CD4-positive, alpha-beta T cell treated with Interleukin-1 beta for 1 hour (primary cell): ENCODE measurements at regions not wholly inside any gene's neighbourhood (a gene's known extent, or its start where the extent isn't known, plus 50 kb on each side); places are given as distances from the start of the nearest gene placed in this dataset.

Source experiments
- DNase-seq, 2 donors: peaks; one replicate each; pipeline ENCODE4 v3.0.0-alpha.2; 2020 to 2022

GRCh38 chr15:35663956-35664355 is 118.0 kb upstream of the DPH6 start:
- no peak for DNase-seq

GRCh38 chr15:35665896-35666536 is 120.1 kb upstream of the DPH6 start:
- DNase-seq: no peak

DNA sequence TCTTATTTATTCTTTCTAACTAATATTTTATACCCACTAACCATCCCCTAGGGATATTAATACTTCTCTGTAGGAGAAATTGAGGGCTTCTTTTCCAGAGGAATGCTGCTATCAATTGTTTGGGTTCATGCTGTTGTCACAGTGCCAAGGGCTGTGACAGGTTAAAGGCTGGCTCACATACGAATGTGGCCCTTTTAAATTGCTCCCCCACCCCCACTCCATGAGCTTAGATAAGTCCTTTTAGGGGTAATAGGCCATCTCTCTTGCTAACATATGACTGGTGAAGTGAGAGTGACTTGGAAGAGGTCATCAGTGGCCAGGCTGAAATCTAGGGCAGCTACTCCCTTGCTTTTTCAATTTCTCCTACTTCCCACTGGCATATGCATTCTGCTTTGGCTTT is 121.9 kb upstream of the DPH6 start:
- DNase-seq: no peak

DNA sequence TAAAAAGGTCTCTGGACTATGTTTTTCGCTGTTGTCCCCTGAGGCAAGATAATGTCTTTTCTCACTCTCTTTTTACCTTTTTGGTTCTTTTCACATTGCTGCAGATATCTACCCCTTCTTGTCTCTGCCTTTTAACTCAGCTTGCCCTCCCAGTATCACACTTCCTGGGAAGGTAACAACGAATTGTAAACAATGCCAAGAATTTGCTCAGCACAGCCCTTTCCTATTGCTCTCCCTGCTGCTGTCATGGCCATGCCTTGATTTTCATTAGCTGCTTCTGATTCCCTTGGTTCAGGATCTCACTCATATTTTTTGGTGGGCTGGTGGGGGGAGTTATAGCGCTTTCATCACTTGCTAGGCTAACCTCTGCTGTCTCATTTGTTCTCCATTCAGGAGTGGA is 123.1 kb upstream of the DPH6 start:
- DNase-seq: no peak

- no peak for DNase-seq
Measured at GRCh38 chr15:35669432-35670045, 123.6 kb upstream of the DPH6 start.

DNA sequence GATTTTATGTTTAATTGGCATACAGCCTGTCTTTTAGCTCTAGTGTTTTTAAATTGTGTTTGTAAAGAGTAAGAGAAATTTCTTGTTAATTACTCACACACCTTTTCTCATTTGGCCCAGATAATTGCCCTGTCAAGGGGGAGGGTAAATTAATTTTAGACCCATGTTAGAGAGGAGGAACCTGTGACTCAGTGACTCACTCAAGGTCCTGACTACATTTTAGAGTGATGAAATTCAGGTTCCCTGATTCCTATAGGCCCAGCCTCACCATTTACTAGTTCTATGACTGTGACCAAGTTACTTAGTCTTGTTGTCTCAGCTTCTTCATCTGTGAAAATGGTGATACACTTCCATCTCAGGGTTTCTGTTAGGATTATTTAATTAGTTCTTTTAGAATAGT is 125.2 kb upstream of the DPH6 start:
- no peak for DNase-seq

DNA sequence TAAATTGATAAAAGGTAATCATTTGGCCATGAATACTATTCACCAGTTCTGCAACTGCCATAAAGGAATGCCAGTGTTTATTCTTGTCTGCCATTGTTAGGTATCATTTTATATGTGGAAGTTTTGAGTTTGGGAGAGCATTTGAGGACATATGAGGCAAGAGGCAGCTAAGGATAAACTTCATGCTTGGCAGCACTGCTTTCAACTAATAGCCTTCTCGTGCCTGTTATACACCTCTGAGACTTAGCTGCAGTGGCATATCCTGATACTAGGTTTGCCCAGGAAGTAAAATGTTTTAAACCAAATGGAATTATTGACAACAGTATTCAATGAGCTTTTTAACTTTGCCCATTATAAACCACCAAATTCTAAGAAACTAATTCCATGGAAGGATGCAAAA is 126.0 kb upstream of the DPH6 start:
- no peak for DNase-seq

DNA sequence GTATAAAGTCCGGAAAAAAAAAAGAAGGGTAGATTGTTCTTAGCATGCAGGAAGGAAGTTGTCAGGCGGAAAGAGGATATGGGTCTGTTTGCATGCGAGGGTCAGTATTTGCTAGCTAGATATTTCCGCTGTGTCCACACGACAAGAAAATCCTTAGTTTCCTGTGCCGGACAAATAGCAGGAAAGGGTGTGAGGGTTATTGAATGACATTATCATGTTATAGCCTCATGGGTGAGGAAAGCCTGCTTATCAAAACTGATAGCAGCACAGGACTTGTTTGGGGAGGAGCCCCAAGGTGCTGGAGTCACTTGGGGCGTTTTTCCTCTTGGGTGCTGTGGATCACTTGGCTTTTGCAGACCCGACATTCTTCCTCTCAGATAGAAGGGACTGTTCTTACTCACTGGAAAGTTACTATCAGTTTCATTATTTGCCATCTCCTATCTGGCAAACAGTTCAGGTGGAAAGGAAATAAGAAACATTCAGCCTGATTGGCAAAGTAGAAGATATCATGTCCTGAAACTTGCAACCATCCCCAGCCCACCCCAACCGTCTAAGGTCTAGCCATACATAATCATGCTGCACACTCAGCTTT is 127.2 kb upstream of the DPH6 start:
- no peak for DNase-seq

- no peak for DNase-seq
Measured at GRCh38 chr15:35674873-35675781, 129.2 kb upstream of the DPH6 start.

DNA sequence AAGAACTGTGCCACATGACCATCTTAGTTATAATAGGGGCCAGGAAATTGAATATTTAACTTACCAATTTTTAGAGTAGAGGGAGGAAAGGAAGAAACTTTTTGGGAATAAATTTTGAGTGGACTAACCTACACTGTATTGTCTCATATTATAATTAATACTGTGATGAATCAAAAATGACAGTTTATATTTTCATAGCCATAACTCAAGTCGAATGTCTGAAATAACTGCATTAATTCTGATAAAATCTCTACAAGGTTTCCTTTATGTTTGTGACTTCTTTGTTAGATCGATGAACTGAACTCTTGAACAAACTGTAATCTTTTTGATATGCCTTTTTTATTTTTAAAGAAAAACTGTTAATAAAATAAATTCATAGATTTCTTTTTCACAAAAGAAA is 132.8 kb upstream of the DPH6 start:
- no peak for DNase-seq

- DNase-seq: no peak
Measured at GRCh38 chr15:35679186-35679585, 133.2 kb upstream of the DPH6 start.

DNA sequence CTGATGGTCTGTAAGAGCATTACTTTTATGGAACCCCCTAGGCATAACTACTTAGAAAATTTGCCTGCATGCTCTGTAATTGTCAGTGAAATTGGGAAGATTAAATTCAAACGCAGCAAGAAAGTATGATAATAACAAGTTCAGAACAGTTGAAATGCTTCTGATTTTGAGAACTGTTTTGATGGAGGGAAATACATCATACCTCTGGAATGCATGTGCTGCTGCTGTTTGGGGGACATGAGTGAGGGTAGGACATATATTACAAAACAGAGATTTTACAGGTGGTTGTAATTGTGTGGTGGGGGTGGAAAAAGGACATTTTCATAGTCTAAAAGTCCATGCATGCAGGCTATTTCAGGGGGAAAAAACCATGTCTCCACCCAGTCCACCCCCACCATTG is 135.0 kb upstream of the DPH6 start:
- no peak for DNase-seq

DNA sequence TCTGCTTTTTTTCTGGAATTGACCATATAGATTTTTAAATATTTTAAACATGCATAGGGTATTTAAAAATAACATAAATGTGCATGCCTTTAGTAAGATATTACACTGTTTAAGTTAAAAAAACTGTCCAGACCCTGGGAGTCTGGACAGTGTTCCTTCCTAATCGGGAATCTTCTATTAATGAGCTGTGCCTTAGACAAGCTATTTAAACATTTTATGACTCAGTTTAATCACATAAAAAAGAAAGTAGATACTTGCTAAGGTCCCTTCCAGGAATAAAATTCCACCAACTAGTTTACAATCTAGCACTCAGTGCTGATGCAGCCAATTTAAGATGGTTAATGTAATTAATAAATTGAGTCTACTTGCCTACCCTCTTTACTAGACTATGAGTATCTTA is 140.4 kb upstream of the DPH6 start:
- DNase-seq: no peak

- no peak for DNase-seq
Measured at GRCh38 chr15:35689266-35689665, 143.3 kb upstream of the DPH6 start.

DNA sequence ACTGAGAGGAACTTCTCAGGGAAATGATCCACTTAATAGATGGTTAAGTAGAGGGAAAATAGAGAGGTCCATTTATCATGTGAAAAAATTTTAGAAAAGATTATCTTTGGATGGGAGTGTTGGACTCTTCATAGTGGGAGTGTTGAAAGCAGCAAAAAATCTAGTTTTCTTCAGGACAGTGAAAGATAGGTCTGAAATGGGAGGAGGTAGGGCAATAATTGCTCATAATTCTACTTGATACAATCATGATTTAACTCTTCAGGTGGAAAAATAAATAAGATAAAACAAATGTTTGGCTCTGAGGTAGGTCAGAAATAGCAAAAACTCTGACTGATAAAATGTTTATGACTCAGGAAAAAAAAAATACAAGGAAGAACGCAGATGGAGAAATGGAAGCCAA is 144.1 kb upstream of the DPH6 start:
- DNase-seq: no peak

- no peak for DNase-seq
Measured at GRCh38 chr15:35690698-35691116, 144.7 kb upstream of the DPH6 start.

- no peak for DNase-seq
Measured at GRCh38 chr15:35691173-35691761, 145.3 kb upstream of the DPH6 start.

DNA sequence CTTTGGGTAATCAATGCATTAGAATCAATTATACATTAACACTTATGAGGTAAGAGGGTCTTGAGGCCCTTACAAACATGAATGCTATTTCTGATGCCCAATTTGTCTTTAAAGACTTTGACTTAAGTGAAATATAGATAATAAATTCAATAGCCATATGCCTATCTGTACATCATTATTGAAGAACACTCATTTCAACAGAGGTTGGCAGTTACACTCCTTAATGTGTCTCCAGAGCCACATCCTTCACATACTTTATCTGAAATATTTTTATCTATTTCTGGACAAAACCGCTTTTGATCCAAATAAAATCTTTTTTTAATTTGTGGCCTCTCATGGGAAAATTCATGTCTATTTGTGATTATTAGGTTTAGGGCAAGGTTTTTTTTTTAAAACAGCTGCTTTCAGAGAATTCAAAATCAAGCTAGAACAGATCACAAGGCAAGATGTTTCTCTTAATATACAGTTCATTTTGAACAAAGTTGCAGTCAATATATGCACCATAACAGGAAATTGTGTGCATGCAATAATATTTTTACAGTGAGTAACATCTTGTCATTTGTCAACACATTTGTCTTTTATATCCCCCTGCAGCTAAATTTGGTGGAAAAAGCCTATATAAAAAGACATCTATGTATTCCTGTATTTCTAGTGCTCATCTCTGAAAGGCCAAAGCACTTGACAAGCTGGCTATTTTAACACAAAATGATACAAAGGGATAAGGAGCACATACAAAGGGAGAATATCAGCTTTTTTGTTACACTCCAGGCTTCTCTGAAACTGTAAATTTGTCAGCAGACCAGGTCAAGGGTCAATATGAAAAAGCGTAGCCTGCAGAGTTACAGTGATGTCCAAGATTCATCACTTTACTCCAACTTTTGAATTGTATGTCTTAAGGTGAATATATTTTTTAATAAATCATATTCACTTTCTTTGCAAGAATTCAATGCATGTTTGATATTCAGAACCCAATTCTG is 146.2 kb upstream of the DPH6 start:
- DNase-seq: no peak

DNA sequence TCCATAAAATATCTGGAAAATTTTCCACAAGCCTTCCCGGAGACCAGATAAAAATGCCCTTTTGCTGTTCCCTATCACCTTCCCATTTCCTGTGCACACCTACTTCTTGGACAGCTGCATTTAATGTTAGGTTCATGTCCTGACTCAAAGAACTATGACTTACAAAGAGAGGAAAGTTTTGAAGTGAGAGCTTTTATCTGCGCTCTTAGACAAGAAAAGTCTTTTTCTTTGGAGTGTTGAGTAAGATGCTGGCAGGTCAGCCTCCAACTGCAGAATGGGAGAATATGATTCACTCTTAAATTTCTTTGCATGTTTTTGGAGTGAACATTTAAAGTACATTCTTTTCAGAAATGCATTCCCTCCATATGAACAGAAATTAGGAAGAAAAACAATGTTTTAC is 147.3 kb upstream of the DPH6 start:
- no peak for DNase-seq

DNA sequence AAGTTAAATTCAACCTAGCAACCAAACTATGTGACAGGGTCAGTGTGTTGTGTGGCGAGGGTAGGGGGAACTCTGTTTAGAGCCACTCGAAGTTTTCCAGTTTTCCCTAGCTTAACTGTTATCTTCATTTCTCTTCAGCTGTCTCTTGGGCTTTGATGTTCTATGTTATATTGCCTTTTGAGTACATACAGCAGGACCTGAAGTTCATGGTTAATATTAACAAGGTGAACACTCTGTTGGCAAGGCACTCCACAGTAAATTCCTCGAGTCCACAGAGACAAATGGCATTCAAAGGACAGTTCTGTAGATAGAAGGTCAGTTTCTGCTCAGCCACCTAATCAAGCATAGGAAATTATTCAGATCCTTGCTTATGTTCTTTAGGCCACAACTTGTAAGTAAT is 147.9 kb upstream of the DPH6 start:
- no peak for DNase-seq

GRCh38 chr15:35695003-35695402 is 149.0 kb upstream of the DPH6 start:
- no peak for DNase-seq

GRCh38 chr15:35696767-35697231 is 150.8 kb upstream of the DPH6 start:
- DNase-seq: no peak
